BE2C (cell line): ENCODE measurements at regions not wholly inside any gene's neighbourhood (a gene's known extent, or its start where the extent isn't known, plus 50 kb on each side); places are given as distances from the start of the nearest gene placed in this dataset.

ENCODE experiments used
- DNase-seq: peaks from one replicate; pipeline ENCODE4 v3.0.0-alpha.2; 2020
- H3K27me3 ChIP-seq: fragments of 250-450 bp; sonication (Bioruptor Pico); 2 replicates; pipeline ENCODE4 v1.5.1; 2020; ENCODE audit warnings: mild to moderate bottlenecking
- H3K36me3 ChIP-seq: fragments of 250-450 bp; sonication (Bioruptor Pico); 2 replicates; pipeline ENCODE4 v1.5.1; 2020; ENCODE audit warnings: mild to moderate bottlenecking
- H3K4me1 ChIP-seq: fragments of 250-450 bp; sonication (Bioruptor Pico); 2 replicates; pipeline ENCODE4 v1.5.1; 2020
- H3K4me3 ChIP-seq: 2 replicates; pipeline ENCODE4 v1.5.1; 2011; ENCODE audit warnings: low read depth, low read length
- H3K9me3 ChIP-seq: fragments of 250-450 bp; sonication (Bioruptor Pico); 2 replicates; pipeline ENCODE4 v1.5.1; 2020
- TF ChIP-seq, protein P1 (sequence below): IDR thresholded peaks from 2 replicates; pipeline ENCODE4 v1.5.1; 2012; ENCODE audit warnings: mild to moderate bottlenecking, low read depth, low read length

DNA sequence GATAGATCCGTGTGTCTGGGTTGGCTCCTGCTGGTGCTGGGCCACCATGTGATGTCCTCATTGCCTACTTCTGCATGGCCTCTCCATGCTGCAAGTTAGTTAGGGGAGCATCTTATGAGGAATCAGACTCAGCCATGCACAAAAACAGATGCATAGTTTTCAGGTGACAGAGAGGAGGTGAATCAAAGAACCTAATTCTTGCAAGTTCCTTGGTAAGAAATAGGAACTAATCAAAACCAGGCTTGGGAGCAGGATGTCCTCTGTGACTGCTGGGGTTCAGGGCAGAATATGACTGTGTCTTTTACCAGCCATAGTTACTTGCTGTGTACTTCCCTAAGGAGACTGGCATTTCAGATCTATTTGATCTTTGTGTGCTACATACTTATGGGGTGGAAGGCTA lies 61.6 kb downstream of the C9orf152 start:
- DNase-seq = no peak
- Histone ChIP-seq H3K4me3 (no peak overlapping the region), H3K4me1 (no peaks in the 10 kb centered on the region), H3K27me3 (no peaks in the 10 kb centered on the region), H3K9me3 (no peaks in the 10 kb centered on the region), H3K36me3 (no peaks in the 10 kb centered on the region)
- TF ChIP-seq, protein P1, sequence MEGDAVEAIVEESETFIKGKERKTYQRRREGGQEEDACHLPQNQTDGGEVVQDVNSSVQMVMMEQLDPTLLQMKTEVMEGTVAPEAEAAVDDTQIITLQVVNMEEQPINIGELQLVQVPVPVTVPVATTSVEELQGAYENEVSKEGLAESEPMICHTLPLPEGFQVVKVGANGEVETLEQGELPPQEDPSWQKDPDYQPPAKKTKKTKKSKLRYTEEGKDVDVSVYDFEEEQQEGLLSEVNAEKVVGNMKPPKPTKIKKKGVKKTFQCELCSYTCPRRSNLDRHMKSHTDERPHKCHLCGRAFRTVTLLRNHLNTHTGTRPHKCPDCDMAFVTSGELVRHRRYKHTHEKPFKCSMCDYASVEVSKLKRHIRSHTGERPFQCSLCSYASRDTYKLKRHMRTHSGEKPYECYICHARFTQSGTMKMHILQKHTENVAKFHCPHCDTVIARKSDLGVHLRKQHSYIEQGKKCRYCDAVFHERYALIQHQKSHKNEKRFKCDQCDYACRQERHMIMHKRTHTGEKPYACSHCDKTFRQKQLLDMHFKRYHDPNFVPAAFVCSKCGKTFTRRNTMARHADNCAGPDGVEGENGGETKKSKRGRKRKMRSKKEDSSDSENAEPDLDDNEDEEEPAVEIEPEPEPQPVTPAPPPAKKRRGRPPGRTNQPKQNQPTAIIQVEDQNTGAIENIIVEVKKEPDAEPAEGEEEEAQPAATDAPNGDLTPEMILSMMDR = no peak

DNA sequence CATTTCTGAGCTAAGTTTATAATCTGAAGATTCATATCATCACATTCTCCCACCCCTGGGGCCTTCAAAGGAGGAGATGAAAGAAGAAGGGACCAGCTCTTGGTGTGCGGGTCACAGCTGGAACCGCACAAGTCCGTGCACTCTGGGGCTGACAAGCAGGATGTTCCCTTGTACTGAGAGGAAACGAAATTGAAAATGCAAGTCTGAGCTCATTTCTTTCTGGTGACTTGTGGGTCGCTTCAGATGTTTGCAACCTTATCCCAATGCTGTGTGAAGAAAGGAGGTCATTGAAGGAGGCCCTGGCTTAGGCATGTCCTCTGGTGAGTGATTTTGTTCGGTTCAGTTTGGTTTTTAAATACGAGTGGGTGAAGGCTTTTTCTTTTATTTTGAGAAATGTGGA lies 59.6 kb downstream of the C9orf152 start:
- Histone ChIP-seq H3K4me1 (no peaks in the 10 kb centered on the region), H3K4me3 (no peak overlapping the region), H3K9me3 (no peaks in the 10 kb centered on the region), H3K36me3 (no peaks in the 10 kb centered on the region), H3K27me3 (no peaks in the 10 kb centered on the region)
- TF ChIP-seq, protein P1 = no peak
- DNase-seq = no peak

DNA sequence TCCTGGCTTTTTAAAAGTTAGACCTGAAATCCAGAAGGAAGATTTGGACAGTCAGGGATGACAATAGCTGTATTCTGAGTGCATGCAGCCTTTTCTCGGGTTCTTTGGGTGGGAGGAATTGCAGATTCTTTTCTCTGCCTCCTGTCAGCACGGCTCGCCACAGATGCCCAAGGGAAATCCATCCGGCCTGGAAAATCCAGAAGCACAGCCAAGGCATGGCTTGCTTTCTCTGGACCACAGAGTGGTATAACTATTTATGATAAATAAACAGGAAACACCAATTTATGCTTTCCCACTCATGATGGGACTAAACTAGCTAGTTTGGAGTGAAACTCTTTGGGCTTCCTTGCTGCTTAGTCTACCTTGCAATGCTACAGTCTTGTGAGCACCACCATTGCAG lies 59.1 kb downstream of the C9orf152 start:
- Histone ChIP-seq H3K27me3 (no peaks in the 10 kb centered on the region), H3K36me3 (no peaks in the 10 kb centered on the region), H3K4me3 (no peak overlapping the region), H3K9me3 (no peaks in the 10 kb centered on the region), H3K4me1 (no peaks in the 10 kb centered on the region)
- DNase-seq = no peak
- TF ChIP-seq, protein P1 = no peak
